Endodermal cell (in vitro differentiated cells): ENCODE measurements at regions not wholly inside any gene's neighbourhood (a gene's known extent, or its start where the extent isn't known, plus 50 kb on each side); places are given as distances from the start of the nearest gene placed in this dataset.

Source experiments
- DNase-seq: peaks from one replicate; pipeline ENCODE4 v3.0.0-alpha.2; 2017
- H3K27ac ChIP-seq: 2 replicates; pipeline ENCODE4 v1.5.1; 2013; ENCODE audit warnings: mild to moderate bottlenecking, low read depth, low read length, moderate library complexity
- H3K27me3 ChIP-seq: 2 replicates; pipeline ENCODE4 v1.6.1; 2013; ENCODE audit warnings: mild to moderate bottlenecking, low read length, moderate library complexity; ENCODE audit not compliant: insufficient read depth, control insufficient read depth, poor library complexity, severe bottlenecking
- H3K36me3 ChIP-seq: 2 replicates; pipeline ENCODE4 v1.7.0; 2013; ENCODE audit warnings: mild to moderate bottlenecking, low read length, moderate library complexity; ENCODE audit not compliant: control insufficient read depth, insufficient read depth
- H3K4me1 ChIP-seq: one replicate; pipeline ENCODE4 v1.7.0; 2013; ENCODE audit warnings: low read length; ENCODE audit not compliant: control insufficient read depth, insufficient read depth
- H3K4me3 ChIP-seq: 2 replicates; pipeline ENCODE4 v1.5.1; 2013; ENCODE audit warnings: mild to moderate bottlenecking, low read length, moderate library complexity
- H3K9ac ChIP-seq: 2 replicates; pipeline ENCODE4 v1.6.1; 2013; ENCODE audit warnings: mild to moderate bottlenecking, low read length, moderate library complexity; ENCODE audit not compliant: poor library complexity, severe bottlenecking; ENCODE audit errors: extremely low read depth
- H3K9me3 ChIP-seq: 2 replicates; pipeline ENCODE4 v1.6.1; 2013; ENCODE audit warnings: mild to moderate bottlenecking, low read length, moderate library complexity; ENCODE audit not compliant: control insufficient read depth
- H3K27ac Mint-ChIP-seq: 2 replicates; pipeline ENCODE4 v1.8.0; 2020; ENCODE audit warnings: mixed read lengths
- H3K27me3 Mint-ChIP-seq: 2 replicates; pipeline ENCODE4 v1.8.0; 2021; ENCODE audit warnings: mild to moderate bottlenecking, mixed read lengths; ENCODE audit not compliant: insufficient read depth
- H3K36me3 Mint-ChIP-seq: 2 replicates; pipeline ENCODE4 v1.8.0; 2020; ENCODE audit warnings: low read depth, mixed read lengths
- H3K4me1 Mint-ChIP-seq: 2 replicates; pipeline ENCODE4 v1.8.0; 2020; ENCODE audit warnings: mixed read lengths
- H3K4me3 Mint-ChIP-seq: 2 replicates; pipeline ENCODE4 v1.8.0; 2020; ENCODE audit warnings: mild to moderate bottlenecking, moderate library complexity, mixed read lengths
- H3K9me3 Mint-ChIP-seq: 2 replicates; pipeline ENCODE4 v1.8.0; 2020; ENCODE audit warnings: mild to moderate bottlenecking, mixed read lengths
- WGBS, 2 experiments: methylation state at CpG; one replicate each; pipeline versions ENCODE4 v1.1.5 to v1.1.7; 2013; ENCODE audit warnings: missing lambda C conversion rate in 2 of 2, mixed read lengths in 1 of 2; ENCODE audit not compliant: insufficient coverage in 1 of 2, insufficient read length in 1 of 2; 5-methylcytosine and 5-hydroxymethylcytosine counted together
- TF ChIP-seq, protein P1 (sequence below): fragments of 200-600 bp; sonication (generic); conservative IDR thresholded peaks from 2 replicates; pipeline ENCODE4 v1.5.0; 2021; ENCODE audit warnings: antibody characterized with exemption, mild to moderate bottlenecking

DNA sequence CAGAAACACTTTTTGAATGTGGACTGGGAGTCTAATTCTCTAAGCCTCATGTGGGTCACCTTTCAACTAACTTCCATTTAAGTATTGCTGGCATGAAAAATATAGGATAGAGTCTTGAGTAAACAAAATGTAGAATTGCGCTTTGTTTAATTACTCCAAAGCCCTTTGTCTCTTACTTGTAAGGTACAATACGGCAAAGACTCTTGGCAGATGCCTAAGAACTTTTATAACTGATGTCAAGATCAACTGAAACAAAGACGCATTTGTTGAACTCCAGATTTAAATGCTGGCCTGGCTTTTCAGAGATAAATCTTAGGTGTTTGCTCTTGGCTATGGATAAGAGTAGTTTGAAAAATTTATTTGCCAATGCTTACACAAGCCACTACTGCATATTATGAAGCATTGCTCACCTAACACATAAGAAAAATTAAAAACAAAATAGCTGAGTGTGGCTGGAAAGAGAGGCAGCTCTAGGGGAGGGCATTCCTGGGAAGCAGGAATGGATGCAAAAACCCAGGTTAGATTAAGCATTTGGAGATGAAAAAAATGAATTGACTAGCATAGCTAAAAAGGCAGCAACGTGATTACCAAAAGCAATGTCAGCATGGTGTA is 107.3 kb upstream of the STARD13 start:
- no peak overlapping the region for H3K27ac Mint-ChIP-seq
- peaks cover 12% of the 10 kb centered on the region for H3K4me1 Mint-ChIP-seq
- H3K27me3 ChIP-seq: no peaks in the 10 kb centered on the region
- H3K4me3 ChIP-seq: no peak overlapping the region
- H3K36me3 ChIP-seq: no peaks in the 10 kb centered on the region
- DNase-seq: no peak
- H3K9ac ChIP-seq: no peak overlapping the region
- H3K4me3 Mint-ChIP-seq: no peak overlapping the region
- no peak overlapping the region for H3K27ac ChIP-seq
- no peaks in the 10 kb centered on the region for H3K27me3 Mint-ChIP-seq
- TF ChIP-seq, protein P1, sequence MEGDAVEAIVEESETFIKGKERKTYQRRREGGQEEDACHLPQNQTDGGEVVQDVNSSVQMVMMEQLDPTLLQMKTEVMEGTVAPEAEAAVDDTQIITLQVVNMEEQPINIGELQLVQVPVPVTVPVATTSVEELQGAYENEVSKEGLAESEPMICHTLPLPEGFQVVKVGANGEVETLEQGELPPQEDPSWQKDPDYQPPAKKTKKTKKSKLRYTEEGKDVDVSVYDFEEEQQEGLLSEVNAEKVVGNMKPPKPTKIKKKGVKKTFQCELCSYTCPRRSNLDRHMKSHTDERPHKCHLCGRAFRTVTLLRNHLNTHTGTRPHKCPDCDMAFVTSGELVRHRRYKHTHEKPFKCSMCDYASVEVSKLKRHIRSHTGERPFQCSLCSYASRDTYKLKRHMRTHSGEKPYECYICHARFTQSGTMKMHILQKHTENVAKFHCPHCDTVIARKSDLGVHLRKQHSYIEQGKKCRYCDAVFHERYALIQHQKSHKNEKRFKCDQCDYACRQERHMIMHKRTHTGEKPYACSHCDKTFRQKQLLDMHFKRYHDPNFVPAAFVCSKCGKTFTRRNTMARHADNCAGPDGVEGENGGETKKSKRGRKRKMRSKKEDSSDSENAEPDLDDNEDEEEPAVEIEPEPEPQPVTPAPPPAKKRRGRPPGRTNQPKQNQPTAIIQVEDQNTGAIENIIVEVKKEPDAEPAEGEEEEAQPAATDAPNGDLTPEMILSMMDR: no peak
- no peaks in the 10 kb centered on the region for H3K36me3 Mint-ChIP-seq
- WGBS, 2 experiments: 91 to 95% methylated on average over 4 of the region's 4 CpGs
- H3K4me1 ChIP-seq: peaks cover 3% of the 10 kb centered on the region
- H3K9me3 ChIP-seq: no peaks in the 10 kb centered on the region
- no peaks in the 10 kb centered on the region for H3K9me3 Mint-ChIP-seq

- H3K4me3 ChIP-seq: no peak overlapping the region
- H3K9me3 ChIP-seq: no peaks in the 10 kb centered on the region
- H3K36me3 ChIP-seq: no peaks in the 10 kb centered on the region
- no peak overlapping the region for H3K27ac Mint-ChIP-seq
- H3K4me1 Mint-ChIP-seq: peaks cover 10% of the 10 kb centered on the region
- no peaks in the 10 kb centered on the region for H3K9me3 Mint-ChIP-seq
- no peak overlapping the region for H3K9ac ChIP-seq
- no peak for DNase-seq
- H3K27me3 ChIP-seq: no peaks in the 10 kb centered on the region
- H3K27ac ChIP-seq: no peak overlapping the region
- H3K36me3 Mint-ChIP-seq: no peaks in the 10 kb centered on the region
- 83 to 95% methylated on average over 3 of the region's 3 CpGs for WGBS, 2 experiments
- no peaks in the 10 kb centered on the region for H3K27me3 Mint-ChIP-seq
- H3K4me3 Mint-ChIP-seq: no peak overlapping the region
- TF ChIP-seq, protein P1: no peak
- H3K4me1 ChIP-seq: peaks cover 3% of the 10 kb centered on the region
Observed at GRCh38 chr13:33394294-33394932, 108.9 kb upstream of the STARD13 start.

- Histone ChIP-seq H3K27me3 (no peaks in the 10 kb centered on the region), H3K27ac (no peak overlapping the region), H3K4me3 (no peak overlapping the region), H3K4me1 (no peaks in the 10 kb centered on the region), H3K36me3 (no peaks in the 10 kb centered on the region), H3K9me3 (no peaks in the 10 kb centered on the region), H3K9ac (no peak overlapping the region)
- DNase-seq: no peak
- H3K9me3 Mint-ChIP-seq: no peaks in the 10 kb centered on the region
- H3K4me1 Mint-ChIP-seq: no peaks in the 10 kb centered on the region
- H3K4me3 Mint-ChIP-seq: no peak overlapping the region
- 94 to 95% methylated on average over 4 of the region's 4 CpGs for WGBS, 2 experiments
- H3K27me3 Mint-ChIP-seq: no peaks in the 10 kb centered on the region
- TF ChIP-seq, protein P1: no peak
- H3K36me3 Mint-ChIP-seq: no peaks in the 10 kb centered on the region
- H3K27ac Mint-ChIP-seq: no peak overlapping the region
Observed at GRCh38 chr13:33401238-33401637, 115.7 kb upstream of the STARD13 start.
